Astrocyte (in vitro differentiated cells and primary cell): ENCODE measurements at regions not wholly inside any gene's neighbourhood (a gene's known extent, or its start where the extent isn't known, plus 50 kb on each side); places are given as distances from the start of the nearest gene placed in this dataset.

Experiments used
- DNase-seq: peaks from one replicate; pipeline ENCODE4 v3.0.0-alpha.2; 2010; ENCODE audit warnings: low read depth
- FAIRE-seq: peaks from 2 replicates; lab custom pipeline; 2011; peaks lifted over from hg19 to GRCh38; lab: Jason Lieb, UNC
- H2AFZ ChIP-seq: 2 replicates; pipeline ENCODE4 v1.6.0; 2012; ENCODE audit warnings: low read depth, low read length, inconsistent platforms
- H3K27ac ChIP-seq: 2 replicates; pipeline ENCODE4 v1.5.1; 2011; ENCODE audit warnings: low read depth, low read length, inconsistent platforms
- H3K27me3 ChIP-seq: 2 replicates; pipeline ENCODE4 v1.6.0; 2011; ENCODE audit warnings: low read length, inconsistent platforms; ENCODE audit not compliant: insufficient read depth
- H3K36me3 ChIP-seq: 2 replicates; pipeline ENCODE4 v1.5.1; 2011; ENCODE audit warnings: low read length, inconsistent platforms; ENCODE audit not compliant: insufficient read depth
- H3K4me1 ChIP-seq: 2 replicates; pipeline ENCODE4 v1.5.1; 2011; ENCODE audit warnings: low read length, inconsistent platforms; ENCODE audit not compliant: insufficient read depth
- H3K4me2 ChIP-seq: 2 replicates; pipeline ENCODE4 v1.6.0; 2012; ENCODE audit warnings: low read length, inconsistent platforms
- H3K4me3 ChIP-seq: 2 replicates; pipeline ENCODE4 v1.5.1; 2011; ENCODE audit warnings: low read depth, mild to moderate bottlenecking, low read length, inconsistent platforms; ENCODE audit not compliant: insufficient read depth
- H3K79me2 ChIP-seq: 2 replicates; pipeline ENCODE4 v1.6.0; 2012; ENCODE audit warnings: mild to moderate bottlenecking, low read length, inconsistent platforms; ENCODE audit not compliant: insufficient read depth
- H3K9ac ChIP-seq: 2 replicates; pipeline ENCODE4 v1.6.0; 2012; ENCODE audit warnings: mild to moderate bottlenecking, low read length, inconsistent platforms
- H3K9me3 ChIP-seq: 2 replicates; pipeline ENCODE4 v1.5.1; 2012; ENCODE audit warnings: low read depth, mild to moderate bottlenecking, low read length, inconsistent platforms; ENCODE audit not compliant: insufficient read depth
- H4K20me1 ChIP-seq: 2 replicates; pipeline ENCODE4 v1.6.0; 2012; ENCODE audit warnings: low read length, inconsistent platforms; ENCODE audit not compliant: insufficient read depth
- H3K27ac Mint-ChIP-seq: one replicate; pipeline ENCODE4 v1.8.0; 2021; ENCODE audit warnings: mild to moderate bottlenecking, mixed read lengths; ENCODE audit not compliant: unreplicated experiment
- H3K27me3 Mint-ChIP-seq: one replicate; pipeline ENCODE4 v1.8.0; 2021; ENCODE audit warnings: low read depth, mixed read lengths; ENCODE audit not compliant: unreplicated experiment
- H3K36me3 Mint-ChIP-seq: one replicate; pipeline ENCODE4 v1.8.0; 2021; ENCODE audit warnings: low read depth, mixed read lengths; ENCODE audit not compliant: unreplicated experiment
- H3K4me1 Mint-ChIP-seq: one replicate; pipeline ENCODE4 v1.8.0; 2021; ENCODE audit warnings: low read depth, mixed read lengths; ENCODE audit not compliant: unreplicated experiment
- H3K4me3 Mint-ChIP-seq: one replicate; pipeline ENCODE4 v1.8.0; 2021; ENCODE audit warnings: mild to moderate bottlenecking, moderate library complexity, mixed read lengths; ENCODE audit not compliant: unreplicated experiment
- H3K9me3 Mint-ChIP-seq: one replicate; pipeline ENCODE4 v1.8.0; 2021; ENCODE audit warnings: mild to moderate bottlenecking, mixed read lengths; ENCODE audit not compliant: unreplicated experiment
- CTCF ChIP-seq: IDR thresholded peaks from 2 replicates; pipeline ENCODE4 v1.5.1; 2011; ENCODE audit warnings: low read depth, mild to moderate bottlenecking, inconsistent platforms, low read length, moderate library complexity; ENCODE audit not compliant: insufficient read depth
- EZH2 ChIP-seq: IDR thresholded peaks from 2 replicates; pipeline ENCODE4 v1.6.1; 2012; ENCODE audit warnings: mild to moderate bottlenecking, low read length, inconsistent platforms; ENCODE audit not compliant: insufficient read depth

- no peaks in the 10 kb centered on the region for H3K36me3 Mint-ChIP-seq
- Histone ChIP-seq H3K9ac (no peak overlapping the region), H4K20me1 (no peaks in the 10 kb centered on the region), H3K4me2 (no peak overlapping the region), H3K4me3 (no peak overlapping the region), H3K79me2 (no peaks in the 10 kb centered on the region), H3K36me3 (no peaks in the 10 kb centered on the region), H3K4me1 (no peaks in the 10 kb centered on the region), H2AFZ (no peak overlapping the region), H3K9me3 (no peaks in the 10 kb centered on the region), H3K27me3 (peaks cover 3% of the 10 kb centered on the region), H3K27ac (no peak overlapping the region)
- H3K27ac Mint-ChIP-seq = no peak overlapping the region
- H3K4me1 Mint-ChIP-seq = peaks cover under 1% of the 10 kb centered on the region
- H3K27me3 Mint-ChIP-seq = peaks cover 15% of the 10 kb centered on the region
- TF ChIP-seq EZH2 (no peak), CTCF (no peak)
- no peak for FAIRE-seq
- H3K9me3 Mint-ChIP-seq = peaks cover 9% of the 10 kb centered on the region
- DNase-seq = no peak
- H3K4me3 Mint-ChIP-seq = no peak overlapping the region
Observed at GRCh38 chr2:234715671-234716250, 218.9 kb upstream of the ARL4C start.

- H3K79me2 ChIP-seq = no peaks in the 10 kb centered on the region
- H3K4me3 ChIP-seq = no peak overlapping the region
- H4K20me1 ChIP-seq = no peaks in the 10 kb centered on the region
- no peak overlapping the region for H3K4me2 ChIP-seq
- peaks cover 15% of the 10 kb centered on the region for H3K27me3 Mint-ChIP-seq
- no peaks in the 10 kb centered on the region for H3K4me1 ChIP-seq
- H3K36me3 Mint-ChIP-seq = no peaks in the 10 kb centered on the region
- no peaks in the 10 kb centered on the region for H3K9me3 ChIP-seq
- no peak overlapping the region for H3K27ac ChIP-seq
- H3K36me3 ChIP-seq = no peaks in the 10 kb centered on the region
- peaks cover 2% of the 10 kb centered on the region for H3K4me1 Mint-ChIP-seq
- H2AFZ ChIP-seq = no peak overlapping the region
- TF ChIP-seq CTCF = no peak
- H3K9ac ChIP-seq = no peak overlapping the region
- H3K4me3 Mint-ChIP-seq = no peak overlapping the region
- H3K9me3 Mint-ChIP-seq = peaks cover 7% of the 10 kb centered on the region
- FAIRE-seq (no peak), DNase-seq (no peak)
- no peak overlapping the region for H3K27ac Mint-ChIP-seq
- peaks cover 3% of the 10 kb centered on the region for H3K27me3 ChIP-seq
Observed at GRCh38 chr2:234714711-234715110, 217.8 kb upstream of the ARL4C start.

- H3K4me1 ChIP-seq = no peaks in the 10 kb centered on the region
- H3K9ac ChIP-seq = no peak overlapping the region
- no peaks in the 10 kb centered on the region for H3K9me3 ChIP-seq
- H3K79me2 ChIP-seq = no peaks in the 10 kb centered on the region
- Mint-ChIP-seq H3K4me1 (peaks cover 4% of the 10 kb centered on the region), H3K9me3 (peaks cover 7% of the 10 kb centered on the region), H3K36me3 (no peaks in the 10 kb centered on the region), H3K4me3 (no peak overlapping the region), H3K27me3 (peaks cover 15% of the 10 kb centered on the region), H3K27ac (no peak overlapping the region)
- FAIRE-seq = no peak
- no peaks in the 10 kb centered on the region for H3K36me3 ChIP-seq
- H3K27me3 ChIP-seq = peaks cover 3% of the 10 kb centered on the region
- no peaks in the 10 kb centered on the region for H4K20me1 ChIP-seq
- no peak overlapping the region for H3K4me2 ChIP-seq
- DNase-seq = no peak
- no peak overlapping the region for H3K4me3 ChIP-seq
- TF ChIP-seq CTCF (no peak), EZH2 (no peak)
- no peak overlapping the region for H3K27ac ChIP-seq
- H2AFZ ChIP-seq = no peak overlapping the region
Observed at GRCh38 chr2:234712421-234712935, 215.6 kb upstream of the ARL4C start.
